Ectodermal cell (in vitro differentiated cells): ENCODE measurements at regions not wholly inside any gene's neighbourhood (a gene's known extent, or its start where the extent isn't known, plus 50 kb on each side); places are given as distances from the start of the nearest gene placed in this dataset.

Experiments used
- H3K27ac ChIP-seq: 2 replicates; pipeline ENCODE4 v1.7.0; 2013; ENCODE audit warnings: mild to moderate bottlenecking, low read depth, low read length; ENCODE audit not compliant: insufficient read depth, poor library complexity, severe bottlenecking
- H3K27me3 ChIP-seq: 2 replicates; pipeline ENCODE4 v1.7.0; 2013; ENCODE audit warnings: mild to moderate bottlenecking, low read length; ENCODE audit not compliant: insufficient read depth, control insufficient read depth, poor library complexity, severe bottlenecking
- H3K36me3 ChIP-seq: one replicate; pipeline ENCODE4 v1.7.0; 2013; ENCODE audit warnings: low read length; ENCODE audit not compliant: control insufficient read depth, insufficient read depth
- H3K4me1 ChIP-seq: one replicate; pipeline ENCODE4 v1.7.0; 2013; ENCODE audit warnings: low read length; ENCODE audit not compliant: control insufficient read depth, insufficient read depth
- H3K4me3 ChIP-seq: 2 replicates; pipeline ENCODE4 v1.7.0; 2013; ENCODE audit warnings: low read depth, low read length, control low read depth; ENCODE audit not compliant: insufficient read depth
- H3K9me3 ChIP-seq: 2 replicates; pipeline ENCODE4 v1.7.0; 2013; ENCODE audit warnings: mild to moderate bottlenecking, low read length, moderate library complexity; ENCODE audit not compliant: control insufficient read depth
- WGBS, 2 experiments: methylation state at CpG; one replicate each; pipeline ENCODE4 v1.1.7; 2013; ENCODE audit warnings: missing lambda C conversion rate in 2 of 2; 5-methylcytosine and 5-hydroxymethylcytosine counted together

DNA sequence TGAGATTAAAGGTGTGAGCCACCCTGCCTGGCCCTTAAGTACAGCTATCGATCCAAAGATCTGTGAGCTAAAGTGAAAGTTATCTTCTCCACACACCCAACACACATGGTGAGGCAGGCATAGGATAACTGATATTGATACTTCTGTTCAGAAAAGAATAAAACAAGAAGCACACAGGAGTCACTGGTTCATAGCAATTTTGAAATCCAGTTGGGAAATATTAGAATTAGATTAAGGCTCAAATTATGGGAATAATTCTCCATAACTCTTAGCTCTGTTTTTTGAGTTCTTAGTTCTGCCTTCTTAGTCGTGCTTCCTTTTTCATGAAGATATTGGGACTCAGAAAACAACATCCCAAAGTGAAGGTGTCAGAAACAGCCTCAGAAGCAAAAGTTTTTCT, 186.0 kb upstream of the PLXNC1 start:
- Histone ChIP-seq H3K27ac (no peak overlapping the region), H3K4me3 (no peak overlapping the region), H3K9me3 (no peaks in the 10 kb centered on the region), H3K27me3 (no peaks in the 10 kb centered on the region), H3K36me3 (no peaks in the 10 kb centered on the region), H3K4me1 (no peaks in the 10 kb centered on the region)
- WGBS, 2 experiments = 0 to 50% methylated on average over 1 to 2 of the region's 2 CpGs

- Histone ChIP-seq H3K9me3 (no peaks in the 10 kb centered on the region), H3K4me3 (no peak overlapping the region), H3K36me3 (no peaks in the 10 kb centered on the region), H3K4me1 (no peaks in the 10 kb centered on the region), H3K27me3 (no peaks in the 10 kb centered on the region), H3K27ac (no peak overlapping the region)
- 89 to 96% methylated on average over 4 of the region's 4 CpGs for WGBS, 2 experiments
Observed at GRCh38 chr12:93964936-93965335, 183.4 kb upstream of the PLXNC1 start.

GRCh38 chr12:93966516-93967133, 181.8 kb upstream of the PLXNC1 start:
- Histone ChIP-seq H3K27me3 (no peaks in the 10 kb centered on the region), H3K36me3 (no peaks in the 10 kb centered on the region), H3K27ac (no peak overlapping the region), H3K4me1 (no peaks in the 10 kb centered on the region), H3K9me3 (no peaks in the 10 kb centered on the region), H3K4me3 (no peak overlapping the region)
- WGBS, 2 experiments = 91 to 93% methylated on average over 1 of the region's 1 CpG

- Histone ChIP-seq H3K4me1 (no peaks in the 10 kb centered on the region), H3K36me3 (no peaks in the 10 kb centered on the region), H3K27ac (no peak overlapping the region), H3K9me3 (no peaks in the 10 kb centered on the region), H3K27me3 (no peaks in the 10 kb centered on the region), H3K4me3 (no peak overlapping the region)
- 89 to 94% methylated on average over 6 of the region's 6 CpGs for WGBS, 2 experiments
Observed at GRCh38 chr12:93967454-93967853, 180.9 kb upstream of the PLXNC1 start.

DNA sequence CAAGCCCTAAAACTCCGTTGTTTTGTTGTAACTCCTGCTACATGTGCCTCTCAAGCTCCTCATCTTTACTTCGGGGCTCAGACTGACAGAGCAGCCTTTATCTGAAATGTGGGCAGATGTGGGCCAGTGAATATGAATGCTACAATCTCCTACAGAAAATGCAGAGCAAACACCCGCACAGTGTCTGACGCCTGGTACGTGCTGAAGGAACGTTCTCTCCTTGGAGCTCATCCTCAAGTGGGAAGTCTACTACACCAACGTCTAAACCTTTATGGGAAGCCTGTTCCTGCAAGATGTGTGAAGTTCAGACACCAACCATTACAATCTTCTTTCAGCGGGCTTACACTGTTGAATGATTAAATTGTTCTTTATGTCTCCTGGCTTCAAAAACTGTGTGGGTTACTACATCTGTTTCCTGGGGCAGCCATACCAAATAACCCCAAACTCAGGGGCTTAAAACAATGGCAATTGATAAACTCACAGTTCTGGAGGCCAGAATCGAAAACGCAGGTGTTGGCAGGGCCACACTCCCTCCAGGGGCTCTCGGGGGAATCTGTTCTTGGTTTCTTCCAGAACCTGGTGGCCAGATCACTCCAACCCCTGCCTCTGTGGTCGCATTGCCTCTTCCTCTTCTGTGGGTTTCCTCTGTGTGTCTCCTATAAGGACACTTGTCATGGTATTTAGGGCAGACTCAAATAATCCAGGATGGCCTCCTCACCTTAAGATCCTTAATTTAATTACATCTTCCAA, 179.7 kb upstream of the PLXNC1 start:
- no peak overlapping the region for H3K27ac ChIP-seq
- H3K27me3 ChIP-seq = no peaks in the 10 kb centered on the region
- 93 to 95% methylated on average over 12 of the region's 12 CpGs for WGBS, 2 experiments

GRCh38 chr12:93970900-93971688, 177.3 kb upstream of the PLXNC1 start:
- peaks cover 15% of the 10 kb centered on the region for H3K4me1 ChIP-seq
- H3K27me3 ChIP-seq = no peaks in the 10 kb centered on the region
- no peaks in the 10 kb centered on the region for H3K36me3 ChIP-seq
- H3K9me3 ChIP-seq = no peaks in the 10 kb centered on the region
- no peak overlapping the region for H3K27ac ChIP-seq
- H3K4me3 ChIP-seq = no peak overlapping the region
- 84 to 88% methylated on average over 10 of the region's 10 CpGs for WGBS, 2 experiments

More for the DNA sequence above, 179.7 kb upstream of the PLXNC1 start:
- Histone ChIP-seq H3K4me3 (no peak overlapping the region), H3K4me1 (peaks cover 3% of the 10 kb centered on the region), H3K36me3 (no peaks in the 10 kb centered on the region), H3K9me3 (no peaks in the 10 kb centered on the region)

DNA sequence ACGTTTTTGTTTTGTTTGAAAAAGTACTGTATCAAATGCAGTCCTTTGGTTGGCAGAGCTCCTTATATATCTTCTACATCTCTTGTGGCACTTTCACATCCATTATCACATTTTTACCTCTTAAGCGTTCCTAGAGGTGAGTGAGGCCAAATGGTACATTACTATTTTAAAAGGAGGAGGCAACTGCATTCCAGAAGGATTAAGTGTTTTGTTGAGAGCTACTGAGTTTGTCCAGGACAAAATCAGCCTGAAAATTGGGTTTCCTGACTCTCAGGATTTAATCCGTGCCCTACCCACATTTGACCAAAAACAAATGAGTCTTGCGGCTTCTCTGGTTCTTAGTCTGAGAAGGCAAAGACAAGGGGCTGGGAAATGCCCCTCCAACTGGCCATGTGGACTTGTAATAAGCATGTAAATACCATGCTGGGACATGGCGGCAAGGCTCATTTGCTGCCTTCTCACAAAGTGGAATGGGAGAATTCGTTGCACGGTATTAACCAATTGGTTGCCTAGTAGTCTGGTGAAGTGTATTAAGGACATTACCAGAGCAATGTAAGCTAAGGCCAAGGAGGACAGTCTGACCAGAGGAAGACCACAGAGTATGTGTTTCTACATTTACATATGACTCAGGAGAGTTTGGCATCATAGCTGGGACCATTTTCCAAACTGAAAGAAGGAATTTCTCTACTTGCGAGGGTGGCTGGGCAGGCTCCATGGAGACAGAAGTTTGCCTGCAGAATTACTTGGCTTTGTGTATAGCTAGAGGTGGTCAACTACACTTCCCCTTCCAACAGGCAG, 175.8 kb upstream of the PLXNC1 start:
- Histone ChIP-seq H3K4me3 (no peak overlapping the region), H3K27ac (no peak overlapping the region), H3K4me1 (peaks cover 15% of the 10 kb centered on the region), H3K9me3 (no peaks in the 10 kb centered on the region), H3K27me3 (no peaks in the 10 kb centered on the region), H3K36me3 (no peaks in the 10 kb centered on the region)
- WGBS, 2 experiments = 84 to 94% methylated on average over 8 of the region's 8 CpGs

DNA sequence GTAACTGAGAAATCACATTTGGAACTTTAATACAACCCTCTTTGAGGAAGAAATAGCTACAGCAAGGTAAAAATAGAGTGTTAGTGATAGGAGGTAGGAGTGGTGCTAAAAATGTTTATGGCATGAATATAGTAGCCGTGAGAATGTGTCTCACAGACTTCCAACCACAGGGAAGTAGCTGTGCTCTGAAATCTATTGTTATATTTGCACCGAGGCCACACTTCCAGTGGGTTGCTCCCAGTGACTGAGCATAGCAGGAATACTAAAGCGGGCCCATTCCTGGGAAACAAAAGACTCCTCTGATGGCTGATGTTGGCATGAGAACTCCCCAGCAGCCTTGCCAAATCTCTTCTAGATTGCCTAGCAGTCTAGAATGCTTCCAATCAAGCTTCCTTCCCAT, 174.1 kb upstream of the PLXNC1 start:
- WGBS, 2 experiments = 96 to 97% methylated on average over 3 of the region's 3 CpGs

DNA sequence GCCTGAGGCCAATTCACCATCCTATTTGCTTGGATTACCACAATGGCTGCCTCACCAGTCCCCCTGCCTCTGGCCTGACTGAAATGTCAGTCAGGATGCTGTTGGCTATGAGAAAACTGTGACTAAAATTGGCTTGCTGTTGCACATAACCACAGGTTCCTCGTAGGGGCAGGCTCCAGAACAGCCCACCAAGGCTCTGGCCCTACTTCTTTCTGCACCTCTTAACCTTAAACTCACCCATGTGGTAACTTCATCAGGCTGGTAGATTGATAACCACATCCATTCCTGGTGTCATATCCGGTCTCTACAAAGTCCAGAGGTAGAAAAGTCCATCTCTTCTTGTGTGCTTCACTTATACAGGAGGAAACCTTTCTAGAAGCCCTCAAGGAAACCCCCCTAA, 172.4 kb upstream of the PLXNC1 start:
- 88 to 93% methylated on average over 2 of the region's 2 CpGs for WGBS, 2 experiments

More for the DNA sequence above, 174.1 kb upstream of the PLXNC1 start:
- Histone ChIP-seq H3K36me3 (no peaks in the 10 kb centered on the region), H3K27ac (no peak overlapping the region), H3K4me3 (no peak overlapping the region), H3K4me1 (peaks cover 15% of the 10 kb centered on the region), H3K9me3 (no peaks in the 10 kb centered on the region), H3K27me3 (no peaks in the 10 kb centered on the region)

More for the DNA sequence above, 172.4 kb upstream of the PLXNC1 start:
- H3K27ac ChIP-seq = no peak overlapping the region
- H3K36me3 ChIP-seq = no peaks in the 10 kb centered on the region
- H3K4me1 ChIP-seq = peaks cover 15% of the 10 kb centered on the region
- H3K9me3 ChIP-seq = no peaks in the 10 kb centered on the region
- H3K4me3 ChIP-seq = no peak overlapping the region
- no peaks in the 10 kb centered on the region for H3K27me3 ChIP-seq
